ENCODE measurements at regions not wholly inside any gene's neighbourhood (a gene's known extent, or its start where the extent isn't known, plus 50 kb on each side); places are given as distances from the start of the nearest gene placed in this dataset.

GRCh38 chr10:121187391-121187790 is 336.2 kb downstream of the WDR11 start:
- Mint-ChIP-seq H3K27ac (no peak overlapping the region), H3K9me3 (no peaks in the 10 kb centered on the region), H3K36me3 (ENCODE audit: low read depth) (no peaks in the 10 kb centered on the region), H3K27me3 (no peaks in the 10 kb centered on the region), H3K4me3 (no peak overlapping the region), H3K4me1 (no peaks in the 10 kb centered on the region)
- no peak for ATAC-seq
- DNase-seq = no peak

DNA sequence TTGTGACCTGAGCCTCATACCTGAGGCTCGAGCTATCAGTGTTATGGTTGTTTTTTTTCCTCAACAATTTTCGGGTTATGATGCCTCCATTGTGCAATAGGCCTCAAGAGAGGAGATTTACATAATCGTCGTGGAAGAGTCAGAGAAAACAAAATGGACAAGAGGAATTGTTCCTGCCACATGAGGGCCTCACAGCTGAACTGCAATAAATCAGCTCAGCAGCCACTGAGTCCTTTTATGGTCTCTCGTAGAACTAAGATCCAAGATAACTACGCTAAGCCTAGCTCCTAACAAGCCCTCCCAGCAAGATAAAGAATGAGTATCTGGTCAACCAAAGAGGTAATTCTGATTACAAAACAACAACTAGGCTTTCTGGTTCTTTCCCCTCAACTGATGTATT is 336.8 kb downstream of the WDR11 start:
- ATAC-seq (no peak), DNase-seq (no peak)
- no peaks in the 10 kb centered on the region for H3K27me3 Mint-ChIP-seq
- H3K27ac Mint-ChIP-seq = no peak overlapping the region
- no peaks in the 10 kb centered on the region for H3K36me3 Mint-ChIP-seq (ENCODE audit: low read depth)
- H3K4me3 Mint-ChIP-seq = no peak overlapping the region
- no peaks in the 10 kb centered on the region for H3K4me1 Mint-ChIP-seq
- no peaks in the 10 kb centered on the region for H3K9me3 Mint-ChIP-seq

DNA sequence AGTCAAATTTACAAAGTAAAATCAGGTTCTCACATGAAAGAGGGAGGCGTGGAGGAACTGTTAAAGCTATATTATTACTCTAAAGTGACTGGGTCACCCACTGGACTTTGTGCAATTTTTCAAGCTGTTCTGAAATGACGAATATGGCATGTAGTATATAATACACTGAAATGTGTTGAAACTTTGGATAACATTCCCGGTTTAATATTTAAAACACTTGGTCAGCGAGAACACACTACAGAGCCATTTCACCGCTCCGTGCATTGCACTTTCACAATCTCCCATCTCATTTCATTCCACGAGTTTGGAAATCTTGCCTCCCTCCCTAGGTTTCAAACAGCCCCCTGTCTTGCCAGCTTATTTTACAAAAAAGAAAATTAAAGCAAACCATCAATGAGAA is 337.9 kb downstream of the WDR11 start:
- no peak for DNase-seq
- no peaks in the 10 kb centered on the region for H3K36me3 Mint-ChIP-seq (ENCODE audit: low read depth)
- no peaks in the 10 kb centered on the region for H3K27me3 Mint-ChIP-seq
- no peak overlapping the region for H3K4me3 Mint-ChIP-seq
- no peak overlapping the region for H3K27ac Mint-ChIP-seq
- H3K4me1 Mint-ChIP-seq = no peaks in the 10 kb centered on the region
- H3K9me3 Mint-ChIP-seq = no peaks in the 10 kb centered on the region
- no peak for ATAC-seq

- Mint-ChIP-seq H3K4me3 (no peak overlapping the region), H3K9me3 (peaks cover 4% of the 10 kb centered on the region), H3K27ac (no peak overlapping the region), H3K36me3 (ENCODE audit: low read depth) (no peaks in the 10 kb centered on the region), H3K27me3 (no peaks in the 10 kb centered on the region), H3K4me1 (no peaks in the 10 kb centered on the region)
- ATAC-seq (no peak), DNase-seq (no peak)
These were observed 343.7 kb downstream of the WDR11 start for GRCh38 chr10:121194696-121195523.

DNA sequence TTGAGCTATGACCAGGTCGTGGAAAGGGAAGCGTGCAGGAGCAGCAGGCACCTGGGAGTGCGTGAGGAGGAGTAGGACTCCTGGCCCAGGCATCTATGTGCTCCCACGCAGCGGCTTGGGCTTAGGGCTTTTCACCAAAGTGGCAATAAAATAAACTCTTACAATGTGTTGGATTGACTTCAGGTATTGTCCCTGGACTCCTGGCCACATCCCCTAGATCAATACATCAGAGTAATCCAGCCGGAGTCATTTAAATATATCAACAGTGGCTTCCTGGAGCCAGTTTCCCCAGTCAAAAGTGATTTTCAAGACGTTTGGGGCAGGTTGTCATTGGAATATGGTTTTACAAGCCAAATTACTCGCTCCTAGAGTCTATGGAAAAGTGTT is 344.4 kb downstream of the WDR11 start:
- no peak overlapping the region for H3K4me3 Mint-ChIP-seq
- peaks cover 4% of the 10 kb centered on the region for H3K9me3 Mint-ChIP-seq
- DNase-seq = no peak
- H3K36me3 Mint-ChIP-seq (ENCODE audit: low read depth) = no peaks in the 10 kb centered on the region
- H3K27ac Mint-ChIP-seq = no peak overlapping the region
- H3K27me3 Mint-ChIP-seq = no peaks in the 10 kb centered on the region
- no peak for ATAC-seq
- H3K4me1 Mint-ChIP-seq = no peaks in the 10 kb centered on the region

DNA sequence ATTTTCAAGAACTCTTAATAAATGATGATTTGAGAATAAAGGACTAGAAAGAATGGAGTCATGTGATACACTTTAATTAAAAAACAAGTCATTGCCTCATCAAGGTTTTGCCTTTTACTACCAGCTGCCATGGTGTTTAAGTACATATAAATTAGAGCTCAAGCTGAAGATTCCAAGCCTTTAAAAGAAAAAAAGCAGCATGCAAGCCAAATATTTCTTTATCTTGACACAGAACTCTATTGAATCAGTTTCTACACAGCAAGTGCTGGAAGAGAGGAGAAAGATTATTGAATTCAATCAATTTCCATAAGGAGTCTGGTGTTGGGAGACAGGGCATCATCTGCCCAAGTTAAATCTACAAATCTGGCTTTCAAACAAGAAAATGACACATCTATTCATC is 347.9 kb downstream of the WDR11 start:
- Mint-ChIP-seq H3K27ac (no peak overlapping the region), H3K27me3 (no peaks in the 10 kb centered on the region), H3K36me3 (ENCODE audit: low read depth) (no peaks in the 10 kb centered on the region), H3K9me3 (peaks cover 4% of the 10 kb centered on the region), H3K4me1 (no peaks in the 10 kb centered on the region), H3K4me3 (no peak overlapping the region)
- no peak for DNase-seq
- ATAC-seq = no peak

DNA sequence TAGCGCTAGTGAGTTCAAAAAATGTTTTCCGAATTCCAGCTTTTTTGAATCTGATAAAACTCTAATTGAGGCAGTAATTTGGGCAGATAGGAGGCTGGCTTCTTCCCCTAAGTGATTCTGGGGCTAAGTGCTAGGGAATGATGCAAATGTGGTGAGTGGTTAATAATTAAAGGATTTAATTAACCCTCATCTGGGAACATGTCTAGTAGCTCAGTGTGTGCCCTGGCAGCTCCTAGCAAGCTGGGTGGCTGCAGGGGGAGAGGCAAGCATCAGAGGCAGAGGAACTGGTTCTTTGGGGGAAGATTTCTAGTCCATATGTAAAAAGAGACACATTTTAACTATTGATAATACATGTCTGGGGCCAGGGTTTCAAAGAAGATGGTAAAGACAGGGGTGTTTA is 354.5 kb downstream of the WDR11 start:
- H3K27ac Mint-ChIP-seq = no peak overlapping the region
- no peaks in the 10 kb centered on the region for H3K27me3 Mint-ChIP-seq
- H3K4me1 Mint-ChIP-seq = no peaks in the 10 kb centered on the region
- no peaks in the 10 kb centered on the region for H3K36me3 Mint-ChIP-seq (ENCODE audit: low read depth)
- no peak for DNase-seq
- ATAC-seq = no peak
- peaks cover 4% of the 10 kb centered on the region for H3K9me3 Mint-ChIP-seq
- no peak overlapping the region for H3K4me3 Mint-ChIP-seq

DNA sequence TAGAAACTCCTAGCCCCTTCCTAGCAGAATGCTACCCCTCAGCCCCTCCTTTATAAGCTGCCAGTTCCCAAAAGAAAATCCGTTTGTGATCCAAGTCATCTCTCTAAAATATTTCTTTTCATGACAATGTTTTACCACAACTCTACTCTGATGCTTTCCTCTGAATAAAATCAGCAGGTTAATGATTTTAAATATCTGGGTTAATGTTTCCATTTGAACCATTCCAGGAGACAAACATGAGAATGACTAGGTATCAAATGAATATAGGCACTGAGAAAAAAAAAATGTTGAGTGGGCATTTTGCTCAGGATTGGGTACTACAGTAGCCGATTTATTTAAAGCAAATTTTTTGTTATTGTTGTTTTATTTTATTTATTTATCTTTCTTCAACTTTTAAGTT is 360.3 kb downstream of the WDR11 start:
- ATAC-seq (no peak), DNase-seq (no peak)
- H3K4me1 Mint-ChIP-seq = no peaks in the 10 kb centered on the region
- H3K4me3 Mint-ChIP-seq = no peak overlapping the region
- no peaks in the 10 kb centered on the region for H3K36me3 Mint-ChIP-seq (ENCODE audit: low read depth)
- H3K9me3 Mint-ChIP-seq = peaks cover 4% of the 10 kb centered on the region
- H3K27me3 Mint-ChIP-seq = no peaks in the 10 kb centered on the region
- no peak overlapping the region for H3K27ac Mint-ChIP-seq

DNA sequence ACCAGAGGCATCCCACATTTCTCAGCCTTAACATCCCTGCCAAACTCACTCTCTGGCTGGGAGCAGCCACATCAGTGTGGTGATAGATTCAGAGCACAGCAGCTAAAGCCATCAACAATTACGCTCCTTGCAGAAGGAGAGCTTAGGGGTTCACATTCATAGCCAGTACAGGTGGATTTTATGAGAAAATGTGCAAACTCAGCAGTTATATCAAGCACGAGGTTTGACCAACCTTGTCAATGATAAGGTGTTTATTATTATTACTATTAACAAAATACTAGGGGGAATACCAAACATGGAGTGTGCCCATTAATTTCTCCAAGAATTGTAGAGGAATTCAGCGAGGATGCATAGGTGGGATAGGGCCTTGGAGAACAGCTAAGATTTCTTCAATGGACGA is 362.3 kb downstream of the WDR11 start:
- Mint-ChIP-seq H3K36me3 (ENCODE audit: low read depth) (no peaks in the 10 kb centered on the region), H3K27ac (no peak overlapping the region), H3K27me3 (no peaks in the 10 kb centered on the region), H3K9me3 (peaks cover 4% of the 10 kb centered on the region), H3K4me3 (no peak overlapping the region), H3K4me1 (no peaks in the 10 kb centered on the region)
- no peak for ATAC-seq
- no peak for DNase-seq

DNA sequence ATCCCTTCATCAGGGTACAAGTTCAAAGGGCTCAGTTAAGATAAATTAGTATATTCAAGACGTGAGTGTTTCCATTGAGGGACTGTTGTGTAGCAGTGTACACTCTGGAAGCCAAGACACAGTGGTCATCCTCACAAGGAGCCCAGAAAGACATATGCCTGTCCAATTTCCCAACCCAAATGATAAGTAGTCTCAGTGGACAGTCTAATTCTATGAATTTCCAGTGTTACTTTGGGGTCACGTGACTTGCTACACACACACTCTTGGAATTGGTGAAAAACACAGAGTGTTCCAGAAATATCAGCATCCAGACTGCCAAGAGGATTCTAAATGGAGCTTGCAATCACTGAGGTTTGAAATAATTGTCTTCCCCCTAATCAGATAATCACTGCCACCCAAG is 365.1 kb downstream of the WDR11 start:
- H3K36me3 Mint-ChIP-seq (ENCODE audit: low read depth) = no peaks in the 10 kb centered on the region
- H3K9me3 Mint-ChIP-seq = no peaks in the 10 kb centered on the region
- no peak for ATAC-seq
- no peaks in the 10 kb centered on the region for H3K4me1 Mint-ChIP-seq
- H3K4me3 Mint-ChIP-seq = no peak overlapping the region
- no peaks in the 10 kb centered on the region for H3K27me3 Mint-ChIP-seq
- no peak overlapping the region for H3K27ac Mint-ChIP-seq
- DNase-seq = no peak

DNA sequence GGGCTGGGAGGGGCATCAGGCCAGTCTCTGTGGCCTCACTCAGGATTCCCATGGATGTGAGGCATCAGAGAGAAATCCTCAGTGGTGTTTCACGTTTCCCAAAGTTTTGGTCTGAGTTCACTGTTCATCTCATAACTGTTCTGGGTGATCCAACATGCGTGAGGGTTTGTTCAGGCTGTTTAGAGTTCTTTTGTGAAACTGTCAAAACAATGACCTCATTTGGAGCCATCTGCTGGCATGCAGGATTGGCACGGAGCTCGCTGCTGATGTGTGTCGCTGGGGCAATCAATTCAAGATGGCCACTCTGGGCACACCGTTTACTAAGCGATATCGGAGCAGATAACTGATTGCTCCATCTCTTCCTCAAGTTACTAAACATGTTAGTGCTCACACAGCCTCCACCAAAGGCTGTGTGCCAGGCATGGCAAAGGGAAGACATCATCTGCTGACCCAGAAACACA is 365.6 kb downstream of the WDR11 start:
- Mint-ChIP-seq H3K27me3 (no peaks in the 10 kb centered on the region), H3K4me1 (no peaks in the 10 kb centered on the region), H3K9me3 (no peaks in the 10 kb centered on the region), H3K27ac (no peak overlapping the region), H3K36me3 (ENCODE audit: low read depth) (no peaks in the 10 kb centered on the region), H3K4me3 (no peak overlapping the region)
- no peak for DNase-seq
- ATAC-seq = no peak

- H3K4me1 Mint-ChIP-seq = no peaks in the 10 kb centered on the region
- H3K27ac Mint-ChIP-seq = no peak overlapping the region
- no peak overlapping the region for H3K4me3 Mint-ChIP-seq
- H3K36me3 Mint-ChIP-seq (ENCODE audit: low read depth) = no peaks in the 10 kb centered on the region
- no peaks in the 10 kb centered on the region for H3K9me3 Mint-ChIP-seq
- ATAC-seq (no peak), DNase-seq (no peak)
- H3K27me3 Mint-ChIP-seq = no peaks in the 10 kb centered on the region
These were observed 366.2 kb downstream of the WDR11 start for GRCh38 chr10:121217331-121217730.

DNA sequence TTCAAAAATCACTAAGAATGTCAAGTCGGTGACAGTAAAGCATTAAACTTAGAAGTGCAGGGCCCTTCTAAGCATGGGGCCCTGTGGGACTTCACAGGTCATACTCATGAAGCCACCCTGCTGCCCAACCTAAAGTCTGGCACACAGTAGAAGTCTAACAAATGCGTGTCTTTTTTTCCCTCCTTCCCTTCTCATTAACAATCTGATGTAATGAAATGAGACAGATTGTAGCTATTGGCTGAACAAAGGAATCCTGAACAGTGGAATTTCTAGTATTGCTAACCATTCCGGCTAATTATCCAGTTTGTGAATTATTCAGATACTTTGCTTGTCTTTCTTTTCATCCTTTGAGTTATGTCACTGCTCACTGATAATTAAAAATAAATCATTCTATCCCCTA is 369.9 kb downstream of the WDR11 start:
- ATAC-seq (no peak), DNase-seq (no peak)
- H3K36me3 Mint-ChIP-seq (ENCODE audit: low read depth) = no peaks in the 10 kb centered on the region
- H3K27ac Mint-ChIP-seq = no peak overlapping the region
- no peak overlapping the region for H3K4me3 Mint-ChIP-seq
- H3K9me3 Mint-ChIP-seq = no peaks in the 10 kb centered on the region
- no peaks in the 10 kb centered on the region for H3K4me1 Mint-ChIP-seq
- no peaks in the 10 kb centered on the region for H3K27me3 Mint-ChIP-seq

DNA sequence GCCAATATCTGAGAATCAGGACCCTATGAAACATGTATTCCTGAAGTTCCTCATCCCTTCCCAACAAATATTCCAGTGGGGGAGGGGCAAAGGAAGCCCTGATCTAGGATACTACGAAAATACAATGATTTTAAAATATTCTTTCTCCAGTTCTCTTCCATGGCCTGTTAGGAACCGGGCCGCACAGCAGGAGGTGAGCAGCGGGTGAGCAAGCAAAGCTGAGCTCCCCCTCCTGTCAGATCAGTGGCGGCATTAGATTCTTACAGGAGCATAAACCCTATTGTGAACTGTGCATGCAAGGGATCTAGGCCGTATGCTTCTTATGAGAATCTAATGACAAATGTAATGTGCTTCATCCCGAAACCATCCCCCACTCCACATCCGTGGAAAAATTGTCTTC is 370.8 kb downstream of the WDR11 start:
- Mint-ChIP-seq H3K27me3 (no peaks in the 10 kb centered on the region), H3K36me3 (ENCODE audit: low read depth) (no peaks in the 10 kb centered on the region), H3K4me1 (no peaks in the 10 kb centered on the region), H3K27ac (no peak overlapping the region), H3K9me3 (no peaks in the 10 kb centered on the region), H3K4me3 (no peak overlapping the region)
- DNase-seq = no peak
- ATAC-seq = no peak

DNA sequence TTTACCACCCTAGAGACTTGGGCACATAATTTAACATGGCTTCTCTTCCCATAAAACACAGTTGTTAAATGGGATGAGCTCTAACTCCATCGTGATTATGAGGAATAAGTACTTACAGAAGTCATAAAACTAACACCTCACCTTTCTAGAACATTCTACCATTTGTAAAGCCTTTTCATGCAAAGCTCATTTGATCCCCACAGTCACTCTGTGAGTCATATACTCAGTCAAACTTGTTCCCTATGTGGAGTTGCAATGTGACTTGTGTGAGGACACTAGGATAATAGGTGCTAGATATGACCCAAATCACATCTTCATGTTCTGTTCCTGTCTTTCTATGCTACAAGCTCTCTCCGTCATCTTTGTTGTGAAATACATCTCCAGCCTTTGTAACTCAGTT is 371.7 kb downstream of the WDR11 start:
- no peaks in the 10 kb centered on the region for H3K4me1 Mint-ChIP-seq
- no peaks in the 10 kb centered on the region for H3K36me3 Mint-ChIP-seq (ENCODE audit: low read depth)
- no peaks in the 10 kb centered on the region for H3K27me3 Mint-ChIP-seq
- no peak for DNase-seq
- ATAC-seq = no peak
- H3K9me3 Mint-ChIP-seq = no peaks in the 10 kb centered on the region
- H3K27ac Mint-ChIP-seq = no peak overlapping the region
- H3K4me3 Mint-ChIP-seq = no peak overlapping the region

DNA sequence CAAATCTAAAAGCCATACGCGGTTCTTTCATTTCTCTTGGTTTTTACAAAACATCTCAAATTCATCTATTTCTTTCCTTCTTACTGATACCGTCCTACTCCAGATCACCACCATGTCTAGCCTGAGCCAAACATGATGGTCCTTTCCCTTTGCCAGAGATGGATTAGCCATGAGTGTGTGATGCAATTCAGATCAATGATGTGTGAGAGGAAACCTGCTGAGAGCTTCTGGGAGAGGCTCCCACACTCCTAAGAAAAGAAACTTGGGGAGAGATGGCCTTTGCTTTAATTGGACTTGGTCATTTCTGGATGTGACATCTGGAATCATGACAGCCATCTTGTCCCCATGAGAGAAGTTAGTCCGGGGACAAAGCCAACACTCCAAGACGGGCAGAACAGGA is 367.2 kb downstream of the FGFR2 start:
- Mint-ChIP-seq H3K4me1 (no peaks in the 10 kb centered on the region), H3K27me3 (no peaks in the 10 kb centered on the region), H3K4me3 (no peak overlapping the region), H3K9me3 (peaks cover 13% of the 10 kb centered on the region), H3K27ac (no peak overlapping the region), H3K36me3 (ENCODE audit: low read depth) (no peaks in the 10 kb centered on the region)
- ATAC-seq = no peak
- no peak for DNase-seq
